ENCODE measurements at regions not wholly inside any gene's neighbourhood (a gene's known extent, or its start where the extent isn't known, plus 50 kb on each side); places are given as distances from the start of the nearest gene placed in this dataset.

- TF ChIP-seq, protein P1, sequence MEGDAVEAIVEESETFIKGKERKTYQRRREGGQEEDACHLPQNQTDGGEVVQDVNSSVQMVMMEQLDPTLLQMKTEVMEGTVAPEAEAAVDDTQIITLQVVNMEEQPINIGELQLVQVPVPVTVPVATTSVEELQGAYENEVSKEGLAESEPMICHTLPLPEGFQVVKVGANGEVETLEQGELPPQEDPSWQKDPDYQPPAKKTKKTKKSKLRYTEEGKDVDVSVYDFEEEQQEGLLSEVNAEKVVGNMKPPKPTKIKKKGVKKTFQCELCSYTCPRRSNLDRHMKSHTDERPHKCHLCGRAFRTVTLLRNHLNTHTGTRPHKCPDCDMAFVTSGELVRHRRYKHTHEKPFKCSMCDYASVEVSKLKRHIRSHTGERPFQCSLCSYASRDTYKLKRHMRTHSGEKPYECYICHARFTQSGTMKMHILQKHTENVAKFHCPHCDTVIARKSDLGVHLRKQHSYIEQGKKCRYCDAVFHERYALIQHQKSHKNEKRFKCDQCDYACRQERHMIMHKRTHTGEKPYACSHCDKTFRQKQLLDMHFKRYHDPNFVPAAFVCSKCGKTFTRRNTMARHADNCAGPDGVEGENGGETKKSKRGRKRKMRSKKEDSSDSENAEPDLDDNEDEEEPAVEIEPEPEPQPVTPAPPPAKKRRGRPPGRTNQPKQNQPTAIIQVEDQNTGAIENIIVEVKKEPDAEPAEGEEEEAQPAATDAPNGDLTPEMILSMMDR (IDR thresholded peaks at IDR 0.05): no peak
- DNase-seq (ENCODE audit: low spot score): no peak
- Histone ChIP-seq H3K27ac (no peak overlapping the region), H3K4me3 (no peak overlapping the region)
Observed at GRCh38 chr2:14053105-14053504, 579.4 kb upstream of the LRATD1 start.

DNA sequence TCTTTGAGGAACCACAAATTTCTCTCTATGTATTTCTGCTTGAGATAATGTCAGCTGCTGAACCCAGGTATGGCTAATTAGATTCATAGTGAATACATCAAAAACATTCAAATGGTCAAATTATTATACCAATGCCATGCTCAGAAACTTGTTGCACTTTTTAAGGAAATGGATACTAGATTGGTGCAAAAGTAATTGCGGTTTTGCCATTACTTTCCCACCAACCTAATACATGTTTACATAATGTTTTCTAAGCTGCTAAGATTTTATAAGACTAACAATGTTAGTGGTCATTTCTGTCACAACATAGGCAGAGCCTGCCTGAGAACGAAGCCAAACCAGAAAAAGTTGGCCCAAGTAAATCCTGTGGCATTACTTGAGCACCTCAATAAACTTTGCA lies 568.2 kb upstream of the LRATD1 start:
- TF ChIP-seq, protein P1 (IDR thresholded peaks at IDR 0.05): no peak
- Histone ChIP-seq H3K4me3 (no peak overlapping the region), H3K27ac (no peak overlapping the region)
- DNase-seq (ENCODE audit: low spot score): no peak

- TF ChIP-seq, protein P1 (IDR thresholded peaks at IDR 0.05): no peak
- Histone ChIP-seq H3K4me3 (no peak overlapping the region), H3K27ac (no peak overlapping the region)
- no peak for DNase-seq (ENCODE audit: low spot score)
Observed at GRCh38 chr2:14072338-14072737, 560.2 kb upstream of the LRATD1 start.

DNA sequence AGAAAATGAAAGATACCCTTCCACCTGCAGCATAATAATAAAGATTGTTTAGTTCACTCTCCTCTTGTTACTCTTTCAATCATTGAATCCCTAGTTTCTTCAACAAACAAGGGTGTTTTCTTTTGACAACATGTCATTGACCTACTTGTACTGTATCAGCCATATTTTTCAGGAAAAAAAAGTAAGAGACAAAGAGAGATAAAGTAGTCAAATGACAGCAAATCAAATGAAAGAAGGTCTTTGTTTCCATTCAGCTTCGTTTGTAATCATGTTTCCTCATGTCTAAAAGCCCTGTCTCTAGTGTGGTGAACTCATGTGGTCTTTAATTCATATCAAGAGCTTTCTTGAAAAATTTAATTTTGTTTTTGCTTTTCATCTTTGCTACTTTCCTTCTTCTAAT lies 557.8 kb upstream of the LRATD1 start:
- no peak for DNase-seq (ENCODE audit: low spot score)
- TF ChIP-seq, protein P1 (IDR thresholded peaks at IDR 0.05): no peak
- H3K4me3 ChIP-seq: no peak overlapping the region
- no peak overlapping the region for H3K27ac ChIP-seq

DNA sequence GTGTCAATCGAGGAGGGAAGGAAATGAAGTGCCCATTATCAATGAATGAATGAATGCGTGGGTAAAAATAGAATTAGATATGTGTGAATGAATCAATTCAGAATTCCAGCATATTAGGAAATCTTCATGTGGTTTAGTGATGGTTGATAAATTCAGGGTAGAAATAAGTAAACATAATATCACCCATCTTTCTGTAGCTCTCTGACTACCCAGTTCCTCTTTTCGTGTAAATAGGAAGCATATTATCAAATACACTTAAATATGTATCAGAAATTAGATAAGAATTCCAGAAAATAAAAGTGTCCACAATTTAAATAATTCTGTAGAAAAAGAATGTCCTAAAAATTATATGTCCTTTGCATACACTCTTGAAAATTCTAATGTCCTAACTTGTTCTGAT lies 552.9 kb upstream of the LRATD1 start:
- H3K27ac ChIP-seq: no peak overlapping the region
- no peak overlapping the region for H3K4me3 ChIP-seq
- TF ChIP-seq, protein P1 (IDR thresholded peaks at IDR 0.05): no peak
- DNase-seq (ENCODE audit: low spot score): no peak

DNA sequence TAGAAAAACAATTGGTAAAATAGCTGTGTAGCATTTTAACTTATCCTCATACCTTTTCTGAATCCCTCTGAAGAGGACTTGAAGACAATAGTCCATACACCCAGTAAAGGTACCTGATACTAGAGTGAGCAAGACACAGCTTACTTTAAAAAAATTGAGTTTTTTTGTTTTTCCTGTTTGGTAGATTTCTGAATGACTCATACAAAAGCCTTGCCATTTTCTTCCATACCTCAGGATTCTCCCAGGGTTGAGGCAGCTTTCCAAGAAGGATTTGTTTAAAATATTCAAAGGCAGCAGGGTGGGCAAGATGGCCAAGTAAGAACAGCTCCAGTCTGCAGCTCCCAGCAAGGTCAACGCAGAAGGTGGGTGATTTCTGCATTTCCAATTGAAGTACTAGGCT lies 551.0 kb upstream of the LRATD1 start:
- Histone ChIP-seq H3K27ac (no peak overlapping the region), H3K4me3 (no peak overlapping the region)
- no peak for DNase-seq (ENCODE audit: low spot score)
- TF ChIP-seq, protein P1 (IDR thresholded peaks at IDR 0.05): no peak

GRCh38 chr2:14082640-14083039 lies 549.9 kb upstream of the LRATD1 start:
- H3K4me3 ChIP-seq: no peak overlapping the region
- no peak overlapping the region for H3K27ac ChIP-seq
- DNase-seq (ENCODE audit: low spot score): no peak
- TF ChIP-seq, protein P1 (IDR thresholded peaks at IDR 0.05): no peak

All from coronary artery (tissue), 2 donors.